ENCODE measurements at regions not wholly inside any gene's neighbourhood (a gene's known extent, or its start where the extent isn't known, plus 50 kb on each side); places are given as distances from the start of the nearest gene placed in this dataset.

DNA sequence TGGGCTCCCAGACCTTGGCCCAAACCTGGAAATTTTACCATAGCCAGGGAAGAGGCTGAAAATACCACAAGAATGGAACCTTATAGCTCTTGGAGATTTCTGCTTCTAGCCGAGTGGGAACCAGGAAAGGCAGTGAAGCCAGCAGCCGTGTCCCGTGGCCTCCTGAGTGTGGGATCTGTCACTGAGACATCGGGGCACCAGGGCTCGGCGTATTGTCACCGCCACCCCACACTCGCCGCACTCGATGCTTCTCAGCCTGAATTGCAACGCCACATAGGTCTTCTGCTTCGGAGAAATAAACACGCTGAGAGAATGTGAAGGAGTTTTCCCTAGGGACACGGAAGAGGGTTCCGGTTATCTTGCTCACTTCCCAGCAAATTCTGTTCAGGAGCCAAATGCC lies 61.5 kb downstream of the DLL1 start:
- ATAC-seq (no peak), DNase-seq (peak in 1 of 4 donors; percentile 7)
- H3K4me1 ChIP-seq, result peaks cover 67% of the 10 kb centered on the region
- H3K27ac ChIP-seq, result no peak overlapping the region
- WGBS, 2 donors, result 91 to 97% methylated on average over 15 of the region's 15 CpGs
- TF ChIP-seq POLR2A (IDR thresholded peaks at IDR 0.05), result no peak
- TF ChIP-seq, protein P1, sequence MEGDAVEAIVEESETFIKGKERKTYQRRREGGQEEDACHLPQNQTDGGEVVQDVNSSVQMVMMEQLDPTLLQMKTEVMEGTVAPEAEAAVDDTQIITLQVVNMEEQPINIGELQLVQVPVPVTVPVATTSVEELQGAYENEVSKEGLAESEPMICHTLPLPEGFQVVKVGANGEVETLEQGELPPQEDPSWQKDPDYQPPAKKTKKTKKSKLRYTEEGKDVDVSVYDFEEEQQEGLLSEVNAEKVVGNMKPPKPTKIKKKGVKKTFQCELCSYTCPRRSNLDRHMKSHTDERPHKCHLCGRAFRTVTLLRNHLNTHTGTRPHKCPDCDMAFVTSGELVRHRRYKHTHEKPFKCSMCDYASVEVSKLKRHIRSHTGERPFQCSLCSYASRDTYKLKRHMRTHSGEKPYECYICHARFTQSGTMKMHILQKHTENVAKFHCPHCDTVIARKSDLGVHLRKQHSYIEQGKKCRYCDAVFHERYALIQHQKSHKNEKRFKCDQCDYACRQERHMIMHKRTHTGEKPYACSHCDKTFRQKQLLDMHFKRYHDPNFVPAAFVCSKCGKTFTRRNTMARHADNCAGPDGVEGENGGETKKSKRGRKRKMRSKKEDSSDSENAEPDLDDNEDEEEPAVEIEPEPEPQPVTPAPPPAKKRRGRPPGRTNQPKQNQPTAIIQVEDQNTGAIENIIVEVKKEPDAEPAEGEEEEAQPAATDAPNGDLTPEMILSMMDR (IDR thresholded peaks at IDR 0.05), result no peak
- no peaks in the 10 kb centered on the region for H3K9me3 ChIP-seq
- no peak overlapping the region for H3K4me3 ChIP-seq
- no peaks in the 10 kb centered on the region for H3K36me3 ChIP-seq (replicated peaks in 1 of 2; ENCODE audit: insufficient read depth in 1 of 2, low read depth in 2 of 2)
- H3K27me3 ChIP-seq, result no peaks in the 10 kb centered on the region
- intact Hi-C loops (cut with DNase I), result no loop called here

DNA sequence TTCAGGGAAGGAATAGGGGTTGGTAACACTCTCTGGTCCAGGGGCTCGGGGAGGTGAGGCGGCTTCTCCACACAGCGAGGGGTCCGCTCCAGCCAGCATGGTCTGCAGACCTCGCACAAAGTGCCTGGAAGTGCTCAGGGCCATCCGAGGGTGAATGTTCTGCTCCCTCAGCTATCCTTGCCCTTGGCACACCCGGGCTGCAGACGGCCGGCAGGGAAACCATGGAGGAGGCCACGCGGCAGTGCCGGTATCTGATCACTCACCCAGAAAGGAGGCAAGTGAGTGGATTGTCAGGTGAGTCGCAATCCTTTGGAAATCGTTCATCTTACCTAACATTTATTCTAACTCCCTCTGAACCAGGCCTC lies 62.0 kb downstream of the DLL1 start:
- Histone ChIP-seq H3K27me3 (no peaks in the 10 kb centered on the region), H3K4me3 (no peak overlapping the region)

DNA sequence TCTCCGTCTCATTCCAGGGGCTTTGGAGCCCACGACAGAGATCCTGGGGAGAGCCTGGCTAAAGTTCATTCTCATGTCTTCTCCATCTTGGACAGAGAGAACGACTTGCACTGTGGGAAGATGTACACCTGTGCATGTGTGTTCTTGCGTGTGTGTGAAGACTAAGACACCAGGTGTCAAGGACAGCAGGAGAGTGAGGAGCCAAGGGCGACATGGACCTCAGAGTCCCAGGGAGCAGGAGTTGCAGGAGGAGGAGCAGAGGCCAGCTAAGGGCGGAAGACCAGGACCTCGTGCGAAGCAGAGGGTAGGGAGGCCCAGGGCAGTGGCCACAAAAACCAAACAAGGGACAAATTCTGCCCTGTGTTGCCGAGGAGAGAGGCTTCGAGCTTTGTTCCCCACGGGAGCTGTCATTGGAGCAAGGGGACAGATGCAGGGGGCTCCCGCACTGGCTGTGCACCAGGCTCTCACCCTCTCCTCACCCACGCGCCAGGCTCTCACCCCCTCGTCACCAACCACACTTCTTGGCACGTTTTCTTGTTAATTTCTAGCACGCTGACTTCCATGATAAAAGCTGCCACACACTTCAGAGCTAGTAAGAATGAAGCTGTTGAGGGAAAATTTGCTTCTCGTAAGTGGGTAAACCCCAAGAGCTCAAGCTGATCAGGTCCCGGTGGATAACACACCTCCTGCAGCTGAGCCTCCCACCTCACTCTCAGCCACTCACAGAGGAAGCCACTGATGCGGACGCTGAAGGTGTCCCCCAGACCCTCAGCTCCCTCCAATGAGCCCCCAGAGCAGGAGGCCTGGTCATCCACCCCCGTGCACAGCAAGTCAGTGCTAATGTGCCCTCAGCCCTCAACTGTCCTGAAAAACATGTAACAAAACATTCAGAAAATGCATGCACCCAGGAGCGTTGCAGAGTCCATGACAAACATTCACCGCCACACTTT lies 62.6 kb downstream of the DLL1 start:
- no peaks in the 10 kb centered on the region for H3K36me3 ChIP-seq (replicated peaks in 1 of 2; ENCODE audit: insufficient read depth in 1 of 2, low read depth in 2 of 2)

More for the DNA sequence above, 62.0 kb downstream of the DLL1 start:
- Histone ChIP-seq H3K4me1 (peaks cover 72% of the 10 kb centered on the region), H3K36me3 (replicated peaks in 1 of 2; ENCODE audit: insufficient read depth in 1 of 2, low read depth in 2 of 2) (no peaks in the 10 kb centered on the region), H3K27ac (no peak overlapping the region), H3K9me3 (no peaks in the 10 kb centered on the region)
- TF ChIP-seq, protein P1 (IDR thresholded peaks at IDR 0.05), result no peak
- TF ChIP-seq POLR2A (IDR thresholded peaks at IDR 0.05), result no peak
- no peak for ATAC-seq
- DNase-seq, result peak in 1 of 4 donors; percentile 8
- intact Hi-C loops (cut with DNase I), result no loop called here
- 74 to 81% methylated on average over 14 of the region's 14 CpGs for WGBS, 2 donors

DNA sequence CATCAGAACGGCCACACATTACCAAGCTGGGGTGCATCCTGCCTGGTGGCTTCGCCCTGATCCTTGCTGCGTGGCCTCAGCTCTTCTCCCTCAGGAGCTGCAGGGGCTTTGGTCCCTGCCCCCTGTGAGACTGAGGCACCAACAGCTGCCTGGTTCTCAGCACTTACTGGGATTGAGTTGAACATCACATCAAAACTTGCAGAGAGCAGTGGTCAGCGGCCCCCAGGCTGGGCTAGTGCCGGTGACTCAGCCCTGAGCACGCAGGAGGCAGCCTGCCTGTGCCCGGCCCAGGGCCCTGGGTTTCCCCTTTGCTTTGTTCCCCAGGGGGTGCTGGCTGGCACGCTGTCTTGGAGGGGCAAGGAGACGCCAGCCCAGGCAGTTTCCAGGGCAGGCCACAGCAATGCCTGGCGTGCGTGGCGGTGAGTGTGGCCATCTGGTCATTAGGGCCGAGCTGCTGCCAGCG lies 63.3 kb downstream of the DLL1 start:
- Histone ChIP-seq H3K4me3 (no peak overlapping the region), H3K4me1 (peaks cover 67% of the 10 kb centered on the region), H3K27me3 (no peaks in the 10 kb centered on the region), H3K36me3 (replicated peaks in 1 of 2; ENCODE audit: insufficient read depth in 1 of 2, low read depth in 2 of 2) (no peaks in the 10 kb centered on the region), H3K27ac (peak overlapping the region; percentile 28 to 92 (median 80)), H3K9me3 (no peaks in the 10 kb centered on the region)
- DNase-seq, result peak; percentile 32 to 56 (median 44)
- no peak for ATAC-seq
- intact Hi-C loops (cut with DNase I), result no loop called here
- TF ChIP-seq POLR2A (IDR thresholded peaks at IDR 0.05), result no peak
- TF ChIP-seq, protein P1 (IDR thresholded peaks at IDR 0.05), result no peak
- 64 to 76% methylated on average over 7 to 14 of the region's 14 CpGs for WGBS, 2 donors

More for the DNA sequence above, 62.6 kb downstream of the DLL1 start:
- peak; percentile 34 for ATAC-seq
- Histone ChIP-seq H3K4me1 (peaks cover 72% of the 10 kb centered on the region), H3K9me3 (no peaks in the 10 kb centered on the region), H3K4me3 (no peak overlapping the region), H3K27ac (peak overlapping the region; percentile 28 to 92 (median 80)), H3K27me3 (no peaks in the 10 kb centered on the region)
- intact Hi-C loops (cut with DNase I), result no loop called here
- DNase-seq, result peak; percentile 65 to 90 (median 76)
- no peak for TF ChIP-seq POLR2A (IDR thresholded peaks at IDR 0.05)
- TF ChIP-seq, protein P1 (IDR thresholded peaks at IDR 0.05), result no peak
- WGBS, 2 donors, result 55 to 58% methylated on average over 23 to 24 of the region's 24 CpGs

Data from body of pancreas (tissue), 4 donors.